ENCODE measurements at regions not wholly inside any gene's neighbourhood (a gene's known extent, or its start where the extent isn't known, plus 50 kb on each side); places are given as distances from the start of the nearest gene placed in this dataset.
A peak's percentile ranks its signal among the peaks of the same experiment; 100 is the strongest.

DNA sequence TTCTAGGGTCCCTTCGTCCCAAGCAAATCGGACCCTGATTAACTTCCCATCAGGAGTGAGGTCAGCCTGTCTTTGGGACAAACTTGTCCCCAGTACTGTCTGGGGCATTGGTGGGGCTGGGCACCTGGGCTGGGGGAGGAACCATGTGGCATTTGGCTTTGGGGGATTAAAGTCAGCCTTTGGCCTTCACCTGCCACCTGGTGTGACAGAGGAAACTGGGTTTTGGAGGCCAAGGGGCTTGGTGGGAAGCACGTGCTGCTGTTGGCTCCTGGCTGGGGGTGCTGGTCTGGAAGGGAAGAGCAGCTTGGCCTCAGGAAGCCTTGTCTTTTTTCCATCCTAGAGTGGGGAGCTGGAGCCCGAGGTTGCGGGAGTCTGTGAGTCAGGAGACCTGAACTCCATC is 78.4 kb upstream of the NECTIN1 start:
- no peak for DNase-seq

GRCh38 chr11:119806064-119806915 is 77.3 kb upstream of the NECTIN1 start:
- DNase-seq: no peak

GRCh38 chr11:119805663-119806062 is 76.7 kb upstream of the NECTIN1 start:
- no peak for DNase-seq

- DNase-seq: no peak
These were observed 75.7 kb upstream of the NECTIN1 start for GRCh38 chr11:119804698-119805097.

DNA sequence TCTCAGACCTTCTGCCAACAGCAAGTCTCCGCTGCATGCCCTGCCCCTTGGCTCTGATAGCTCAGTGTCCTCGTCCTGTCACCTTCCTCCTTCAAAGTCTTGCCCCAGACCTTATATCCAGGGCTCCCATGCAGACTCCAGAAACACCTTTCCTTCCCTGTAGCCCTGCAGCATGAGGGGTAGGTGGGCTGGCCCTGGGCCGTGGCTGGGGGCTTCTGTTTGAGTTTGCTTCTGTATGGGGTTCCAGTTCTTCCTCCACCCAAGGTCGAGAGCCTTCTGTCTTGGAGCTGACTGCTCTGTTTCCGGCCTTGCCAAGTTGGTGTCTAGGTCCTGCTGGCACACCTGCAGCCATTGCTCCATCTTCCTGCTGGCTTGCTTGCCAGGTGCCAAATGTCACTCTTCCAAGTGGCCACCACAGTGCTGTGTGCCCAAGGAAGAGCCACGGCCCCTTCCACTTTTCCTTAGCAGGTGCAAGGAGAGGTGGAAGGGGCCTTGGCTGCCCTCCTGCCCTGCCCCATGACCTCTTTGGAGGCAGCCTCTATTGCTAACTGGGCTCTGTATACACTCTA is 74.8 kb upstream of the NECTIN1 start:
- no peak for DNase-seq

DNA sequence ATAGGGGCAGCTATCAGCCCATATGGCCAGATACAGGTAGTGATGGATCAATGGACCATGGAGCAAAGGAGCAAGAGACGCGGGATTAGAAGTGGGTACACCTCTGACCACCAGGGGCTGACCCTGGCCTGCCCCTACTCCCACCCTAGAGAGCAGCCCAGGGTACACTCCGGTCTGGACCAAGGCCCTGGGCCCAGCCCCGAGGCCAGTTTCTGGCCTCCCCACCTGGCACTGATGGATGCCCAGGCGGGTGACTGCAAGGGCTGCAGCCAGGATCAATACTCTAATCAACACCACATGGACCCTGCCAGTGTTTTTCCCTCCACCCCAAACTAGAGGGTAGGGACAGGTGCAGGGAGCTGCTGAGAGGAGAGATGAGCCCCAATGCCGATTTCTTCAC is 74.1 kb upstream of the NECTIN1 start:
- DNase-seq: no peak

GRCh38 chr11:119802670-119803069 is 73.7 kb upstream of the NECTIN1 start:
- no peak for DNase-seq

DNA sequence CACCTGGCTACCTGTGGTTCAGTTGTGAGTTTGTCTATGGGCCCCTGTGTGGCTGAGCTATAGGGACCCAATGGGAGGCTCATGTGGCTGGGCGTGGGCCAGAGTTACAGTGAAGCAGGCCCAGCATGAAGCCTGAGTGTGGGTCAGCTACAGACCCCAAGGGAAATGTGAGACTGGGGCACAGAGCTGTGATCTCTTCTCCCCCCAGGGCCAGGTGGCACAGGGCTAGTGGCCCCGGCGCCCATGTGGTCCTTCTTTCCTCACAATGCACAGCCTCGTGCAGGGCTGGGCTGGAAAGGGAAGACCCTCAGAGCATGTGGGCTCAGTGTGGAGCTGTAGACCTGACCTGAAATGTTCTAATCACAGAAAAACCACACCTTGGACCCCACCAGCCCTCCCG is 71.6 kb upstream of the NECTIN1 start:
- DNase-seq: no peak

DNA sequence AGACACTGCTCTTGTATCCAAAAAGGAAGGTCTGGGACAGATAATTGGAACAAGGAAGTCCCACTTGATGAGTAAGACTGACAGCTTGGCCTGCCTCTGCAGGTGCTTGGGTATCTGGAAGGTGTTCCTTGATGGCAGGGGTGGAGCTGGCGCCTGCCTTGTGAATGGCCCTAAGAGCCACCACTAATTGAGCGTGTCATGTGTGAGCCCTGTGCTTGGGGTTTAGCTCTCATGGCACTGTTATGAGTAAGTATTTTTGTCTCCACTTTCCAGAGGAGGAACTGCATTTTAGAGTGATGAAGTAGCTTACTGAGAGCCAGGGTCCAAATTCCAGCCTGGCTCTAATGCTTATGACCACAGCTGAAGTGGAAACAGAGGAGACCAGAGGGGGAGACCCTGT is 71.2 kb upstream of the NECTIN1 start:
- no peak for DNase-seq

DNA sequence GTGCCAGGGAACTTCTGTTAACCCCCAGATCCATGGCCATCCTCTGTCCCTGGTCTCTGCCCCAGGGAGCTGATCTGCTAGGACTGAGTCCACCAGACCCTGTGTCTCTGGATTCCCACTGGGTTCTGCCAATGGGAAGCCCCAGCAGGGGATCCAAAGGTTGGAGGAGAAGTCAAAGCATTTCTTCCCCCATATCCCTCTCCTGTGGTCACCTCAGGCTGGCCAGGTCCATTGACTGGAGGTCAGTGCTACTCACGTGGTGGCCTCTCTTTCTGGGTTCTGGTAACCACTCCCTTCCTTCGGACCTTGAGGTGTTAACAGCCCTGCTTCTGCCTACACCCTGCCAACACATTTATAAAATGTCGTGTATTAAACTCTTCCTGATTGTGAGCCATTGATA is 69.7 kb upstream of the NECTIN1 start:
- DNase-seq: no peak

- DNase-seq: no peak
These were observed 68.7 kb upstream of the NECTIN1 start for GRCh38 chr11:119797736-119798135.

DNA sequence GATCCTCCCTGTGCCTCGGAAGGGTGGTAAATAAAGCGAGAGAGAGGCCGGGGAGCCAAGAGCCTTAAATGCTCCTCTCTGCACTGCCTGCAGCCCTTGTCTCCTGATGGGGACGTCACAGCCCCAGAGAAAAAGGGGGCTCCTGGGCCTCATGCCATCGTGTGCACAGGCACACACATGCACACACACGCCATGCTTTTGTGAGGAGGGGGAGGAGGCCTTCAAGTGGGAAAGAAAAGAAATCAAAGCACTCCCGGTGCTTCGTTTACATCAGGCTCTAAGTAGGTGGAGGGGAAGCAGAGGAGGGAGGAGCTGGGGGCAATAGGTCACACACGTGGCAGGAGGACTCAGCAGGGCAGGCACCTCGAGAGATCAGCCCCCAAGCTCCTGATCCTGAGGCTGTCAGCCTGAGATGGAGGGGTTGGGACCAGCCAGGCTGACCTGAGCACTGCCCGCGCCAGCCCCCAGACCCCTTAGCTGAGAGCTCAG is 68.2 kb upstream of the NECTIN1 start:
- no peak for DNase-seq

GRCh38 chr11:119796363-119797060 is 67.5 kb upstream of the NECTIN1 start:
- DNase-seq: no peak

GRCh38 chr11:119795690-119796089 is 66.7 kb upstream of the NECTIN1 start:
- no peak for DNase-seq

DNA sequence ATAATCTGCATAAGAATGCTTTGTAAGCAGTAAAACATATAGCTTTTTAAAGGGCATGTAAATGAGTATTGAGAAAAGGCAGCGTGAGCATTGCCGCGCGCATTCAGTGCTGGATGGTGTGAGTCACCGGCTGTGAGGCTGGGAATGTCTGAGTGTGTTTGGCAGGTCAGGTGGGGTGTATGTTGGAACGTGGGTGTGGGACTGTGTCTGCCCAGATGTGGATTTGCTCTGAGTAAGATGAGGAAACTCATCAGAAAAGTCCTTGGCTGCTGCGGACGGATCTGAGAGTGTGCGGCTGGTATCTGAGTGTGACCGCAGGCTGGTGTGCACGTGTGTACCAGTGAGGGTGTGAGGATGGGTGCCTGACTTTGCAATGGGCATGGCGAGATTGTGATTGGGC is 66.2 kb upstream of the NECTIN1 start:
- no peak for DNase-seq

DNA sequence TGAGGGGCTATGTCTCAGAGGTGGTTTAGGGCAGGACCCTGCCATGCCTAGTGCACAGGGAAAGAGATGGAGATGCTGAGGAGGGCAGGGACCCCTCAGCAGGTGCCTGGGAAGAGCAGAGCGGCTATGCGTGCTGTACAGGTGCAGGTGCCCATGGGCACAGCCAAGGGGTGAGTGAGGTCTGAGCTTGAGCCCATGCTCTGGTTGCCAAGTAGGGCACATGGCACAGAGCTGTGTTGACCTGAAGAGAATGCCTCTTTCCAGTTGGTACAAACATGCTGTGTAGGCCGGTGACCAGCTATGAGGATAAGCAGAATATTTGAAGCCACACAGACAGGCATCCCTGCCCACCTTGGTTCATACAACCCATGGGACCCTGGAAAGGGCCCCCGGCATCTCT is 65.8 kb upstream of the NECTIN1 start:
- DNase-seq: no peak

DNA sequence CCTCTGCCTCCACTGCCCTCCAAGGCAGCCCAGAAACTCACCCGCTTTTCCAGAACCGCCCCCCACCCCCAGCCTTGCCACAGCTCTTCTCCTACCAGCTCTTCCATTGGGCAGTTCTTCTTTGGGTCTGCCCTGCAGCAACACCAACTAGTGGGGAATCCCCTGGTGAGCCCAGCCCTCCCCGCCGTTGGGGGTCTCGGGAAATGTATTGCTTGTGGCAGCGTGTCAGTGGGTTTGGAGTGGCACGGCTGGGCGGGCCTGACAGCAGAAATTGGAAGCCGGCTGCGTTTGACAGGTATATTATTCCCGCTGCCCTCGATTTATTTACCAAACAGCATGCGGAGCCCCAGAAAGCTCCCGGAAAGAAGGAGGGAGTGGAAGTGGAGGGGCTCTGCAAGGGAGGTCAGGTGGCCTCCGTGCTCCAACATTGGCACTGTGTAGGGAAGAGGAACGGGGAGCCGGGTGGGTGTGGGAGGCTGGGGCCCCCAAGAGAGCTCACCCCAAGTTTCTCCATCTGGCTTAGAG is 65.2 kb upstream of the NECTIN1 start:
- no peak for DNase-seq

- DNase-seq: no peak
These were observed 64.5 kb upstream of the NECTIN1 start for GRCh38 chr11:119793335-119793984.

GRCh38 chr11:119791701-119792151 is 62.7 kb upstream of the NECTIN1 start:
- DNase-seq: no peak

DNA sequence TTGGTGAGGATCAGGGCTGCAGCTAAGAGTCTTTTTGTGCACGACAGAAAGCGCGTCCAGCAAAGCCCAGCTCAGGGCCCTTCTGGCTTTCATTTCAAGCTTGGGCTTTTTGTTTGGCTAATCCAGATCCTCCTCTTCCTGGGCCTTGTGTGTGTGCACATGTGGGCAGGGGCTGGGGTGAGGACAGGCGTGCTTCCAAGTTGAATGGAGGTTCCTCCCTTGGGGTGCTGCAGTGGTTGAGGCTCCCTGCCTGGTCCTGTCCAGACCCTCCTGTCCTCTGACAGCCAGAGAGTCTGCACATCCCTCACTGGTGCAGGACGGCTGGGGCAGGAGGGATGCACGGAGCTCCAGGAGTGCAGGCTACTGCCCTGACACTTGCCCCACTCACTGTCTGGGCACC is 62.0 kb upstream of the NECTIN1 start:
- DNase-seq: no peak

- no peak for DNase-seq
These were observed 61.5 kb upstream of the NECTIN1 start for GRCh38 chr11:119790476-119790875.

DNA sequence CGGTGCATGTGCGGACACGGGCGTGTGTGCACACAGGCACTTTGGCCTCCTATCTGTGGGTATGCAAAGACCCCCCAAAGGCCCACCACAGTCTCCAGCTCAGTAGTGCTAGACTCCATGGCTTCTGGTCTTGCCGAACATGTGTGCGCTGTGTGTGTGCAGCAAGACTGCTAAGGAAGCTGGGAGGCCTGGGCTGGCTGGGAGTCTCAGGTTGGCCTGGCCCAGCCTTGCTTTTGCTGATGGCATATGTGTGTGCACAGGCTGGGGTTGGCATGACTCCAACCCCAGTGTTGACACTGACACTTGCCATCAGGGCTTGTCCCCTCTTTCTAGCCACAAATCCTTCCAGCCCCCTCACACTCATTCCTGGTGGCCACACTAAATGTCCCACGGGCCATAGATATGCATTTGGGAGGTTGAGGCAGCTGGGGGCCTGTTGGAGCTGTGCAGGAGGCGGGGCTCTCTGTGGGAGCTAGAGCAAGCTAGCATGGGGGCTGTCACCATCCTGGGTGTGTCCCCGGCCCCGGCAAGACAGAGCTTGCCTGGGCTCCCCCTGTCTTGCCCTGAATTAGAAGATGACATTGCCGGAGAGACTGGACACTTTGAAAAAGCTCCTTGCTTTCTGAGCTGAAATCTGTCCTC is 60.9 kb upstream of the NECTIN1 start:
- peak; percentile 25 for DNase-seq

Data from NCI-H510A (cell line).